ENCODE measurements at regions not wholly inside any gene's neighbourhood (a gene's known extent, or its start where the extent isn't known, plus 50 kb on each side); places are given as distances from the start of the nearest gene placed in this dataset.

GRCh38 chr6:71134929-71135642 is 153.5 kb upstream of the OGFRL1 start:
- Histone ChIP-seq H3K36me3 (ENCODE audit: control insufficient read depth, insufficient read depth, low read length) (no peaks in the 10 kb centered on the region), H3K27ac (ENCODE audit: insufficient read depth, low read length, poor library complexity, severe bottlenecking) (no peak overlapping the region), H3K4me1 (ENCODE audit: control insufficient read depth, insufficient read depth, low read length, poor library complexity, severe bottlenecking) (no peaks in the 10 kb centered on the region), H3K9me3 (ENCODE audit: control insufficient read depth, low read length) (no peaks in the 10 kb centered on the region), H3K4me3 (ENCODE audit: insufficient read depth, low read depth, low read length, poor library complexity, severe bottlenecking) (no peak overlapping the region), H3K27me3 (replicated peaks; ENCODE audit: control insufficient read depth, insufficient read depth, low read length, poor library complexity, severe bottlenecking) (no peaks in the 10 kb centered on the region)
- no peak for DNase-seq

GRCh38 chr6:71137973-71138372 is 150.6 kb upstream of the OGFRL1 start:
- H3K27me3 ChIP-seq (replicated peaks; ENCODE audit: control insufficient read depth, insufficient read depth, low read length, poor library complexity, severe bottlenecking), result no peaks in the 10 kb centered on the region

GRCh38 chr6:71138376-71138775 is 150.2 kb upstream of the OGFRL1 start:
- Histone ChIP-seq H3K36me3 (ENCODE audit: control insufficient read depth, insufficient read depth, low read length) (no peaks in the 10 kb centered on the region), H3K9me3 (ENCODE audit: control insufficient read depth, low read length) (no peaks in the 10 kb centered on the region), H3K4me1 (ENCODE audit: control insufficient read depth, insufficient read depth, low read length, poor library complexity, severe bottlenecking) (no peaks in the 10 kb centered on the region), H3K27me3 (replicated peaks; ENCODE audit: control insufficient read depth, insufficient read depth, low read length, poor library complexity, severe bottlenecking) (no peaks in the 10 kb centered on the region), H3K4me3 (ENCODE audit: insufficient read depth, low read depth, low read length, poor library complexity, severe bottlenecking) (no peak overlapping the region), H3K27ac (ENCODE audit: insufficient read depth, low read length, poor library complexity, severe bottlenecking) (no peak overlapping the region)
- no peak for DNase-seq

More at GRCh38 chr6:71137973-71138372, 150.6 kb upstream of the OGFRL1 start:
- H3K4me3 ChIP-seq (ENCODE audit: insufficient read depth, low read depth, low read length, poor library complexity, severe bottlenecking), result no peak overlapping the region
- no peaks in the 10 kb centered on the region for H3K36me3 ChIP-seq (ENCODE audit: control insufficient read depth, insufficient read depth, low read length)
- no peaks in the 10 kb centered on the region for H3K4me1 ChIP-seq (ENCODE audit: control insufficient read depth, insufficient read depth, low read length, poor library complexity, severe bottlenecking)
- H3K27ac ChIP-seq (ENCODE audit: insufficient read depth, low read length, poor library complexity, severe bottlenecking), result no peak overlapping the region
- DNase-seq, result no peak
- no peaks in the 10 kb centered on the region for H3K9me3 ChIP-seq (ENCODE audit: control insufficient read depth, low read length)

GRCh38 chr6:71139249-71139648 is 149.4 kb upstream of the OGFRL1 start:
- H3K27ac ChIP-seq (ENCODE audit: insufficient read depth, low read length, poor library complexity, severe bottlenecking), result no peak overlapping the region
- H3K9me3 ChIP-seq (ENCODE audit: control insufficient read depth, low read length), result no peaks in the 10 kb centered on the region
- no peaks in the 10 kb centered on the region for H3K4me1 ChIP-seq (ENCODE audit: control insufficient read depth, insufficient read depth, low read length, poor library complexity, severe bottlenecking)
- no peaks in the 10 kb centered on the region for H3K36me3 ChIP-seq (ENCODE audit: control insufficient read depth, insufficient read depth, low read length)
- DNase-seq, result no peak
- no peaks in the 10 kb centered on the region for H3K27me3 ChIP-seq (replicated peaks; ENCODE audit: control insufficient read depth, insufficient read depth, low read length, poor library complexity, severe bottlenecking)
- no peak overlapping the region for H3K4me3 ChIP-seq (ENCODE audit: insufficient read depth, low read depth, low read length, poor library complexity, severe bottlenecking)

GRCh38 chr6:71153755-71154325 is 134.8 kb upstream of the OGFRL1 start:
- no peaks in the 10 kb centered on the region for H3K36me3 ChIP-seq (ENCODE audit: control insufficient read depth, insufficient read depth, low read length)
- no peak overlapping the region for H3K4me3 ChIP-seq (ENCODE audit: insufficient read depth, low read depth, low read length, poor library complexity, severe bottlenecking)
- DNase-seq, result no peak
- no peaks in the 10 kb centered on the region for H3K4me1 ChIP-seq (ENCODE audit: control insufficient read depth, insufficient read depth, low read length, poor library complexity, severe bottlenecking)
- H3K9me3 ChIP-seq (ENCODE audit: control insufficient read depth, low read length), result no peaks in the 10 kb centered on the region
- no peaks in the 10 kb centered on the region for H3K27me3 ChIP-seq (replicated peaks; ENCODE audit: control insufficient read depth, insufficient read depth, low read length, poor library complexity, severe bottlenecking)
- H3K27ac ChIP-seq (ENCODE audit: insufficient read depth, low read length, poor library complexity, severe bottlenecking), result no peak overlapping the region

GRCh38 chr6:71157345-71157744 is 131.3 kb upstream of the OGFRL1 start:
- H3K27me3 ChIP-seq (replicated peaks; ENCODE audit: control insufficient read depth, insufficient read depth, low read length, poor library complexity, severe bottlenecking), result no peaks in the 10 kb centered on the region
- H3K27ac ChIP-seq (ENCODE audit: insufficient read depth, low read length, poor library complexity, severe bottlenecking), result no peak overlapping the region
- no peak for DNase-seq
- no peaks in the 10 kb centered on the region for H3K9me3 ChIP-seq (ENCODE audit: control insufficient read depth, low read length)
- no peaks in the 10 kb centered on the region for H3K4me1 ChIP-seq (ENCODE audit: control insufficient read depth, insufficient read depth, low read length, poor library complexity, severe bottlenecking)
- no peak overlapping the region for H3K4me3 ChIP-seq (ENCODE audit: insufficient read depth, low read depth, low read length, poor library complexity, severe bottlenecking)
- H3K36me3 ChIP-seq (ENCODE audit: control insufficient read depth, insufficient read depth, low read length), result no peaks in the 10 kb centered on the region

- DNase-seq, result no peak
- H3K4me3 ChIP-seq (ENCODE audit: insufficient read depth, low read depth, low read length, poor library complexity, severe bottlenecking), result no peak overlapping the region
- no peaks in the 10 kb centered on the region for H3K36me3 ChIP-seq (ENCODE audit: control insufficient read depth, insufficient read depth, low read length)
- no peaks in the 10 kb centered on the region for H3K4me1 ChIP-seq (ENCODE audit: control insufficient read depth, insufficient read depth, low read length, poor library complexity, severe bottlenecking)
- H3K27me3 ChIP-seq (replicated peaks; ENCODE audit: control insufficient read depth, insufficient read depth, low read length, poor library complexity, severe bottlenecking), result no peaks in the 10 kb centered on the region
- no peak overlapping the region for H3K27ac ChIP-seq (ENCODE audit: insufficient read depth, low read length, poor library complexity, severe bottlenecking)
- no peaks in the 10 kb centered on the region for H3K9me3 ChIP-seq (ENCODE audit: control insufficient read depth, low read length)
These were observed 123.7 kb upstream of the OGFRL1 start for GRCh38 chr6:71164890-71165289.

GRCh38 chr6:71168233-71168765 is 120.3 kb upstream of the OGFRL1 start:
- H3K36me3 ChIP-seq (ENCODE audit: control insufficient read depth, insufficient read depth, low read length), result no peaks in the 10 kb centered on the region
- no peak for DNase-seq
- no peaks in the 10 kb centered on the region for H3K4me1 ChIP-seq (ENCODE audit: control insufficient read depth, insufficient read depth, low read length, poor library complexity, severe bottlenecking)

GRCh38 chr6:71171497-71172070 is 117.0 kb upstream of the OGFRL1 start:
- H3K4me1 ChIP-seq (ENCODE audit: control insufficient read depth, insufficient read depth, low read length, poor library complexity, severe bottlenecking), result no peaks in the 10 kb centered on the region
- H3K27ac ChIP-seq (ENCODE audit: insufficient read depth, low read length, poor library complexity, severe bottlenecking), result no peak overlapping the region
- no peaks in the 10 kb centered on the region for H3K9me3 ChIP-seq (ENCODE audit: control insufficient read depth, low read length)
- DNase-seq, result no peak
- H3K4me3 ChIP-seq (ENCODE audit: insufficient read depth, low read depth, low read length, poor library complexity, severe bottlenecking), result no peak overlapping the region
- no peaks in the 10 kb centered on the region for H3K36me3 ChIP-seq (ENCODE audit: control insufficient read depth, insufficient read depth, low read length)
- H3K27me3 ChIP-seq (replicated peaks; ENCODE audit: control insufficient read depth, insufficient read depth, low read length, poor library complexity, severe bottlenecking), result no peaks in the 10 kb centered on the region

More at GRCh38 chr6:71168233-71168765, 120.3 kb upstream of the OGFRL1 start:
- Histone ChIP-seq H3K27ac (ENCODE audit: insufficient read depth, low read length, poor library complexity, severe bottlenecking) (no peak overlapping the region), H3K27me3 (replicated peaks; ENCODE audit: control insufficient read depth, insufficient read depth, low read length, poor library complexity, severe bottlenecking) (no peaks in the 10 kb centered on the region), H3K9me3 (ENCODE audit: control insufficient read depth, low read length) (no peaks in the 10 kb centered on the region), H3K4me3 (ENCODE audit: insufficient read depth, low read depth, low read length, poor library complexity, severe bottlenecking) (no peak overlapping the region)

- Histone ChIP-seq H3K27ac (ENCODE audit: insufficient read depth, low read length, poor library complexity, severe bottlenecking) (no peak overlapping the region), H3K36me3 (ENCODE audit: control insufficient read depth, insufficient read depth, low read length) (no peaks in the 10 kb centered on the region), H3K9me3 (ENCODE audit: control insufficient read depth, low read length) (no peaks in the 10 kb centered on the region), H3K4me1 (ENCODE audit: control insufficient read depth, insufficient read depth, low read length, poor library complexity, severe bottlenecking) (no peaks in the 10 kb centered on the region), H3K27me3 (replicated peaks; ENCODE audit: control insufficient read depth, insufficient read depth, low read length, poor library complexity, severe bottlenecking) (no peaks in the 10 kb centered on the region), H3K4me3 (ENCODE audit: insufficient read depth, low read depth, low read length, poor library complexity, severe bottlenecking) (no peak overlapping the region)
- no peak for DNase-seq
These were observed 109.2 kb upstream of the OGFRL1 start for GRCh38 chr6:71179249-71179885.
